ENCODE measurements at regions not wholly inside any gene's neighbourhood (a gene's known extent, or its start where the extent isn't known, plus 50 kb on each side); places are given as distances from the start of the nearest gene placed in this dataset.

DNA sequence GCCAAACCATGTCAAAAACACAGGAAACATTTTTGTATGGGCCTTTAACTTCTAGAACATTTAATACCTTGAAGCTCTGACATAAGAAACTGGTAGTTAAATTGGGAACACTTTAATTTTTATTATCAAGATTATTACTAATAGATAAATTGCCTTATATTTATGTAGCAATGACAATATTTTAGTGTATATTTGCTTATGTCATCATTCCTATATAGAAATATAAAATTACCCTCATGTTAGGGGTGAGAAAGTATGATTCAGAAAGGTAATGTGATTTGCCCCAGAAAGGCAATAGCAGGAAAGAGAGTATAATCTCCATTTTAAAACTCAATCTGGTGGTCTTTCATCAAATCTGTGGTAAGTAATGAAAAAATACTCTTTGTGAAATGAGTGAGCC is 147.4 kb downstream of the IL15 start:
- DNase-seq, result no peak

DNA sequence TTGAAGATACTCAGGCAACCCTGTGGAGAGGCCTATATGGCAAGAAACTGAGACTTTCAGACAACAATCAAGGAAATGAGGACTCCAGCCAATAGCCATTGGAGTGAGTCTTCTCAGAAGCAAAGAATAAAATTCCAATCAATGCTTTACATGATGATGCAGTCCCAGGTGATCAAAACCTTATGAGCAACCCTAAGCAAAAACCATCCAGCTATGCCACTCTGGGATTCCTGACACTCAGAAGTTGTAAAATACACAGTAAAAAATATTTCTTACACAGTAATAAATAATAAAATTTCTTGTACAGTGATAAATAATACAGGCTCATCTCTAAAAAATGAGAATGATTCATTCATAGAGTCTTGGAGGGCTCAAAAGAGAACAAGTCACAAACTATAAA is 150.6 kb downstream of the IL15 start:
- no peak for DNase-seq

DNA sequence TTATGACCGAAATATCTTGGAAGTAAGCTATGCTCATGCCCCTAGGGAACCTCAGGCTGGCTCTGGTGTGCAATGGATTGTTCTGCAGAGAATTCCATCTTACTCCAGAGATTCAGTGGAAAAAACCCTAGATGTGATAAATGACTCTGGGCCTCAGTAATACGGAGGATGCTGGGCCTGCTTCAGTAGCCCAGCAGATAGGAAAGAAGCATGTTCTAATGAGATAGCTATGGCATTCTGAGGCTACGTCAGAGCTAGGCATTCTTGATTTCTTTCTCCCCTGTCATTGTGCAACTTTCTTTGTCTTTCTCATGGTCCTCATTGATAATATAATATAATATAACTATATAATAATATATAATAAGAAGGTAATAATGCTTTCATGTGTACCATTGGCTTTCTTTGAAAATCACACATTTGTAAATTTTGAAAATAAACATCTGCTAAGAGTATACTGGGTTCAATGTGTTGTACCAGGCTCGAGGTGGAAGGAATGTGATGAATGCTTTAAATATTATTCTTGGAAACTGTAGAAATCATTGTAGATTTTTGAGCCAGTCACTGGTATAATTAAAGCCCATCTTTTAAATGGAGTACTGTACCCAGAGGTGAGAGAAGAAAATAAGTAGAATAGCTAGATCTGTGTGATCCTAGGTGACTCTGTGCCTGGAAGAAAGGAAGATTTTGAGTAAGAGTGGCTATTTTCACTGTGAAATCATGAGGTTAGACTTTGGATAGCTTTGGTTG is 152.0 kb downstream of the IL15 start:
- DNase-seq, result no peak

DNA sequence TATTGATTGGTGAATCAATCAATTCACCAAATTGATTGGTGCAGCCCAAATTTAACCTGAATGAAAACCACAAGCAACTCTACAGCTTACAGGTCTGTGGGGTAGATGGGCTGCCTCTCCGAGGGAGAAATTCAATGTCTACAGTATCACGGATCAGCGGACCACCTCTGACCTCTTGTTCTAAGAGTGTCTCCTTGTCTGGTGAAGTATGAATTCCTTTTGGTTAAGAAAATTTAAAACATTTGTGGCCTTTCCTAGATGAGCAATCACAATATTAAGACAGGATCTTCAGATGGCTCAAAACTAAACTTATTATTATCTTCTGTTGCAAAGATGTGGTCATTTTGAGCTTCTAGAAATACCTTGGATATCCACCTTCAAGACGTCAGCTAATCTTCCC is 153.3 kb downstream of the IL15 start:
- no peak for DNase-seq

DNA sequence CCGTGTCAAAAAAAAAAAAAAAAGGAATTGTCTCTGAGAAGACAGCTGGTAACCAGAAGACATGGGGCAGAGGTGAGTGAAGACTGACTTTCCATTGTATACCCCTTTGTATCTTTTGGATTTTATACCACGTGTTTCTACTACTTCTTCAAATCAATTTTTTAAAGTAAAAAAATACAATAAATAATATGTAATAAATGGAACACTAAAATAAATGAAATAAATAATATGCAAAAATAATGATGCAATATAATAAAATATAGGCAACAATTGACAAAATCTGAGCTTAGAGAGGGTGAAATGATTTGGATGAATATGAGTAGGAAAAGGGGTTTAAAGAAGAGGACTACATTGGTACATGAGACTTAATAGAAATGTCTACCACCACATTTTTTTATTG is 155.8 kb downstream of the IL15 start:
- DNase-seq, result no peak

DNA sequence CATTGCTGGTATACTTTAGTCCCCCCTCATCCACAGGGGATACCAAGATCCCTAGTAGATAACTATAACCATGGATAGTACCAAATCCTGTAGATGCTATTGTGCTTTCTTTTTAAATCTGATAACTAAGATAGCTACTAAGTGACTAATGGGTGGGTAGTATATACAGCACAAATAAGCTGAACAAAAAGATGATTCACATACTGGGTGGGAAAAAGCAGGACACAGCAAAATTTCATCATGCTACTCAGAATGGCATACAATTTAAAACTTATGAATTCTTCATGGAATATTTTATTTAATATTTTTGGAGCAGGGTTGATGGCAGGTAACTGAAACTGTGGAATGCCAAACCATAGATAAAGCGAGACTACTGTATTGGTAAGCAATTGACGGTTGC is 161.6 kb downstream of the IL15 start:
- no peak for DNase-seq

DNA sequence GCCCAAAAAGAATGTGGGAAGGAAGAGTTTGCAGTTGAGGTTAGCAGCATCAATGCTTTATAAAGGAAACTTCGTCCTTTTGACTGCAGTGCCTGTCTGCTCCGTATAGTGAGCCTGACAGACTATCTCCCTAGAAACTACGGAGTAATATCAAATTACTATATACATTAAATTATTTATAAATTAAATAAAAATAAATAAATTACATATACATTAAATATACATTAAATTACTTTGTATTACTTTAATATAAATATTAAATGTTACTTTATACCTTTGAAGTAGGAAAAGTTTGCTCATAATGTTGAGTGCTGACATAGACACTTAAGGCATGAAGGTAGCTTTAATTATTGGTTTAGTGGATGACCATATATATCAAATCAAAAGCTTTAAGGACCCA is 165.2 kb downstream of the IL15 start:
- DNase-seq, result no peak

DNA sequence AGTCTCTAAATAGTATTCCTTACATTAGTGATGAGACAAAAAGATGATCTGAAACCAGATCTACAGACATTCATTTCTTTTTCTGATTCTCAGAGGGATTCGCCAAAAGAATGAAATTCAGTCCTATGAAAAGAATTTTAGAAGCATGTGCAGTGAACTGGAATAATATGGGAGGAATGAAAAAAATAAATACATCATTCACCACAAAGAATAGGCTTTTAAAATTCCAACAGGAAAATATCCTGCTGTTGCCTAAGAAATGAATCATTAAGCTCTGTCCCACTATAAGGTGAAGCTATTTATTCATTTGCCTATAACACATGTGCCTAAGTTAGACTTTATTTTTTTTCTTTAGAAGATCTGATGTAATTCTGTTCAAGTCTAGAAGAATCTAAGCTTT is 165.9 kb downstream of the IL15 start:
- DNase-seq, result no peak

DNA sequence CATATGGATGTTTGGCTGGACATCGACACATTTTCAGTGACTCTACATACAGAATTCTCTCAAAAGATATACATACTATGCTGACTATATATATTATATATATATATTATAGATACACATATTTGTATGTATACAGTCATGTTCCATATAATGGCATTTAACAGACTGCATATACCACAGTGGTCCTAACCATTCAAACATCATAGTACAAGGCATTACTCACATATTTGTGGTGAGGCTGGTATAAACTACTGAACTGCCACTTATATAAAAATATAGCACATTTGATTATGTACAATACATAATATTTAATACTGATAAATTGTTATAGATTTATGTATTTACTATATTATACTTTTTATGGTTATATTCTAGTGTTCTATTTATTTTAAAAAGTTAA is 168.5 kb downstream of the IL15 start:
- no peak for DNase-seq

DNA sequence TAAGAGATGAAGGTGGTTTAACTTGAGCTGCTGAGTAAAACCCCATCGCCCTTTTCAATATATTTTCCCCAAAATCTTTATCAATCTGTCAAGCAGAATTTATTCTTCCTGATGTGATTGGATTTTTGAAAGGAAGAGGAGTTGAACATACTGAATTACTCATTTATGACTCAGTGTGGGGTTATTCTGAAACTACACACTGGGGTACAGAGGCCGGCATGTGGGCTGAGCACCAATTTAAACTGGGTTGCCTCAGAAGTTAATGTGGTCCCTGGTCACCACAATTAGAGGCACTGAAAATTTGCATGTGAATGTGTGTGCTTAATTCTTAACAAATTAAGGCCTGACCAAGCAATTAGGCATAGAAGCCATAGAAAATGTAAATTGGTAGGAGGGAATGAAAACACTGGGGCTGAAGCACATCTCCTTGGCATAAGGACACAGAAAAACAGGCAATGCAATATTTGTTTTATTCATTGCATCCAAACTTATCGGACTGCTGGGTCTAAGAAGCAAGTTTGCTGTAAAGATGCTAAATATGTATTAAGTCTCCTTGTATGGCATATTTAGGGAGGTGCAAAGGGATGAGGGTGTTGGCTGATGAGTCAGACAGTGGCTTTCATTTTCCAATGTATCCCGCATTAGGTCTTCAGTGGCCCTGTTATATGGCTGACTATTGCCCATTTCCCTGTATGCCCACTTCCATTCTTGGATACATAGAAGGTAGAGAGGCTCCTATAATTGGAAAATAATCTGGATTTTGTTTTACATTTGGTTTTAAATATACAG is 170.9 kb downstream of the IL15 start:
- DNase-seq, result no peak

DNA sequence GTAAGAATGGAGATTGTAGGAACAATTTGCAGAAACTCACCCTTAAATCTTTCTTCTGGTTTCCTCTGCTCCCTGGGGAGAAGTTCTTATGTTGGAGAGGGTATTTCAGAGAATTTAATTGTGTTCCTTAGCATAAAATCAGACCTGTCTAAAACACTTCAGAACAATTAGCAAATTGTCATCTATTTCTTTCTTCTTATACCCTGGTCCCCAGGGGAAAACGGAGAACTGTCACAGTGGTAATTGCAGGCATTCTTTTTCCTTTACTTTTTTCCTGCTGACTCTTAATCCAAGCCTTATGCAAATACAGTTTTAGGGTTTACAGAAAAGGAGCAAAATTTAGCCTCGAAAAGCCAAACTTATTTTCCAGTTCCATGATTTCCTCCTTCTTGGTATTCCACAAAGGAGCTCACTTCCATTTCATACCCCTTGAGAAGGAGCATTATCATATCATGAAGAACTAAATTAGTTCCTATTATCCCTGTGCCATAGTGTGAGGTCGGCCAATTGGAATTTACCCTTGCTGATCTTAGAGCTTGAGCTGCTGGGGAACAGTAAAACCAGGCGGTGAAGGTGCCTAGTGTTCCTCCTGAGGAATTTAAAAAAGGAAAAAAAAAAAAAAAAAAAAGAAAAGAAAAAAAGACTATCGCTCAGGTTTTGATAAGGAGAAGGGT is 173.8 kb downstream of the IL15 start:
- no peak for DNase-seq

DNA sequence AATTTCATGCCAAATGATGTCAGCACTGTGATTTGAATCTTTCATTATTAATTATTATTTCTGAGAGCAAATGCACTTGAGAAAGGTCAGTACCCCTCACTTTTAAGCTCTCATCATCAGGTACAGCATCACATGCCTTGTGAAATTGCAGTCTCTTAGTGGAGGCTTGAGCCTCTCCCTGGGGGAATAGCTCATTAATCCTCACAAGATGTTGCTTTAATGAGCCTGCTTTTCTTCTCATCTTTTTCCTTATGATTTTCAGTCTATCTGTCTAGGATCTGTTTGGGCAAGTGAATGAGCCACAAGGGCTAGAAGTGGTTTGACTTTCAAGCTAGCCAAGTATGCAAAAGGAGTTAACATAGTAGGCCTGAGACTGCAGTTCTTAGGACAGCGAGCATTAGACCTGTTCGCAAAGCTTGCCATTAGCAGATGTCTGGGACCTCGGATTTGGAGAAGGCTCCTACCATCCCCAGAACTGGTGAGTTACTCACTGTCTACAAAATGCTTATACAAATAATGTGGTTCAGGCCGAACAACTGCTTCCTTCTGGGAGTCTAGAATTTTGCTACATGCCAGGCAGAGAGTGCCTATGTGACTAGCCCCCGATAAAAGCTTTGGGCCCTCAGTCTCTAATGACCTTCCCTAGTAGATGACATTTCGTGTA is 174.5 kb downstream of the IL15 start:
- DNase-seq, result no peak

DNA sequence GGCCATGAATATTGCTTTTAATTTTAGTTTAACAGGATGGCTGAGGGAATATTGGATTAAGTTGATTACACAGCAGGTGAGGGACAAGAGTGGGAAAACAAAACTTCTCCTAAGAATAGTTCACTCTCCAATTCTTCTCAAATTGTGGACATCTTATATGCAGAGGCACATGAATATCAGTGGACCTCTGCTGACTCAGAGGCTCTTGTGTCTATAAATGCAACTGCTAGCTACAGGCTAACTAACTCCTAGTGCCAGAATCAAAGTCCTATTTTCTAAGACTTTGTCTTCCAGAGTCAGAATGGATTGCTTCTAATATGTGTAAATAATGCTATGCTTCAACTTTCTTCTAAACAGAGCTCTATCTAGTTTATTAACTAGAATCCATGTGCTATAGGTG is 175.8 kb downstream of the IL15 start:
- no peak for DNase-seq

DNA sequence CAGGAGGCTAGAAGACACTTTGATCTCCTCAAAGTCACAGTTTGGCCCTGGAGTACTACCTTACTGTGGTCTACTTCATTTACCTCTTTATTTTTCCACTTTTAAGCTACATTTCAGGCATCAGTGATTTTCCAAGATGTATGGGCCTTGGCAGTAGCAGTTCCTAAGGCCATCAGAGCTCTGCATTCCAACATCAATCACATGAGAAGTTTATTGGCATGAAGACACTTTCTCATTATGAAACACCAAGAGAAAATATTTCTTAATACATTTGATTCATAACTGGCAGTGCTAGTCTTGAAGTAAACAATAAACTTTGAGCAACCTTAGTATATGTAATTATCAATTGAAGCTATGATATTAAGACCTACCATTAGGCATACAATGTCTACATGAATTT is 178.1 kb downstream of the IL15 start:
- no peak for DNase-seq

DNA sequence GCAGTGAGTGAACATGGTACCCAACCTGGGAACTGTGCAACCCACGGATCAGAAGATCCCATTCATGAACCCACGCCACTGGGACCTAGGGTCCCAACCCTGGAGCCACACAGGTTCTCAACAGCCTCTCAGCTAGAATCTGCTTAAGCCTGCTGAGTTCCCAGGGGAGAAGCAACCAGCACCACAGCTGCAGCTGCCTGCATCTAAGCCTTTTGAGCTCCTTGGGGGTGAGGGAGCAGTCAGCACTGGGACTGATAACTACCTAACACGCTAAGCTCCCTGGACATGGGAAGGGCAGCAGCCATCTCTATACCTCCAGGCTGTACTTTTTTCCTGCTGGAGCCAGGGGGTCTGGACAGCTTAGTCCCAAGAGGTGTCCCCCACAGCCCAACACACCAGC is 179.3 kb downstream of the IL15 start:
- no peak for DNase-seq

DNA sequence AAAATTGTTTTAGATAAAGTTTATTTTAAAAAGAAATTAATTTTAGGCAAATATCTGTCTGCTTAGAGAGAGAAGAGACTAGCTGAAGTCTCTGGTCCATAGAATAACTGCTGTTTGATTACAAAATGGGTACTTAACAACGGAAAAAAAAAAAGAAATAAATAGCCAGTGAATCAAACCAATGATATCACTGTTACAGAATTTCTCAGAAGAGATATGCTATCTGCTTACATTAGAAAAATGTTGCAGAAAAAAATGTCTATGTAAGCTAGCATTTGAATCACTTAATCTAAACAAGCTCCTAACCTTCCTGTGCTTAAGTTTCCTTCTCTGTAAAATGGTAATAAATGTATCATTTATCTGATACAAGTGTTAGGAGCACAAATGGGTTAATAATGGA is 189.9 kb downstream of the IL15 start:
- no peak for DNase-seq

DNA sequence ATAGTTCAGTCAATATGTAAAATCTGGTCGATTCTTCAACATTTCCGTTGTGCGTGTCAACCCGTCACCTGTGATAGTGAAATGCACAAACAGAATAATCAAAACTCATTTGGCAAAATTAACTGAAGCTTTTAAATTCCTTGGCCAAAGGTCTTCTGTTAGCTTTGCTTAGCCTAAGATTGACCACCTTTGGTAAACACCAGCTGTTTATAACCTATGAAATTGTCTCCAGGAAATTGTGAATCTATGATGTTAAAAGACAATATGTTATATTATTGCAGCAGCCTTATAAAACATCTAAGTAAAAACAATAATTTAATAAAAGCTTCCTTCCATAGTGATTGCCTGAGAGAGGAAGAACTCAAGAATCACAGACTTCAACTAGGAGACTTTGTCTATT is 196.8 kb downstream of the IL15 start:
- no peak for DNase-seq

DNA sequence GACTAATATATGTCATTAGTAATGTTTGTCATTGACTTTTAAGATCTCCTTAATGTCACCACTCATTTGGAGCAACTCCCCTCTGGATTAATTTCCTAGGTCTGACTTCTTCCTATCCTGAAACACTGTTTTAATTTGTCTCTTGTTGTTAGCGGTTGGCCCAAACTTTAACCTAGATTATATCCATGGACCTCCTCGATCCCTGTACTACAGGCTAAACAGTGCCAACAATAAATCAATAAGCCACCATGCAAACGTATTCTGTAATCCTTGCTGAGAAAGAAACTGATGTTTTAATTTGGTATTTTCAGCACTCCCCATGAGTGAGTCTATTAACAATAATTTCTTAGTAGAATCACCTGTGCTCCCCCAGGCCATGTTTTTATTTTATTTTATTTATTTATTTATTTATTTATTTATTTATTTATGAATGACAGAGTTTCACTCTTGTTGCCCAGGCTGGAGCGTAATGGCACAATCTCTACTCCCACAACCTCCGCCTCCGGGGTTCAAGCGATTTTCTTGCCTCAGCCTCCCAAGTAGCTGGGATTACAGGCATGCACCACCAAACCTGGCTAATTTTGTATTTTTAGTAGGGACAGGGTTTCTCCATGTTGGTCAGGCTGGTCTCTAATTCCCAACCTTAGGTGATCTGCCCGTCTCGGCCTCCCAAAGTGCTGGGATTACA is 204.1 kb downstream of the IL15 start:
- no peak for DNase-seq

DNA sequence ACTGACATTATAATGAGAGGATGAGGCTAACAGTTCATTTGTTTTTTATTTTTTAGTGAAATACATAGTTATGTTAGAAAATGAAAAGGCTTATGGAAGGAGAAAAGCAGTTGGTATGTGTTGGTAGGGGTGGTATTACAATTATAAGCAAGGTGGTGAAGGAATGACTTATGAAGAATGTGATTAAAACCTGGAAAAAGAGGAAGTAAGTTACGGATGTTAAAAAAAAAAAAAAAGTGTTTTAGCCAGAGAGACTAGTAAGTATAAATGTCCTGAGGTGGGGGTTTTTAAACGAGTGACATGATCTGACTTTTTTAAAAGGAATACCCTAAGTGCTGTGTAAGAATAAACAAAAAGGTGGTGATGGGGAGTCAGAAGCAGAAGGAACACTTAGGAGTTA is 206.8 kb downstream of the IL15 start:
- no peak for DNase-seq

DNA sequence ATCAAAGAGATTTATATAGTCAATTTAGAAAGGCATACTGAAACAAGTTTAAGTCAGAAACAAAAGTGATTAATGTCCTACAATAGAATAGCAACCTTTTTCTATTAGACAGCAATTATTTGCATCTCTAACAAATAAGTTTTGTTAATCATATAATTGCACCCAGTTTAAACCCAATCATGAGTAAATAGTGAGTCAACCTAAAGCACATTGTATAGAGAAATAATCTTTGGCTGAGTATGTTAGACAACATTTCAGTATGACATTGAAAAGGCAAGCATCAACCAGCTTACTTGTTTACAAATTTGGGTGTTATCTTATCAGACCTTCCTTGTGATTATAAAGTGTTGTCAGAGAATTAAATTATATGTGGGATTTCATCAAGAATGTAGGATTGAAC is 209.5 kb downstream of the IL15 start:
- no peak for DNase-seq

DNA sequence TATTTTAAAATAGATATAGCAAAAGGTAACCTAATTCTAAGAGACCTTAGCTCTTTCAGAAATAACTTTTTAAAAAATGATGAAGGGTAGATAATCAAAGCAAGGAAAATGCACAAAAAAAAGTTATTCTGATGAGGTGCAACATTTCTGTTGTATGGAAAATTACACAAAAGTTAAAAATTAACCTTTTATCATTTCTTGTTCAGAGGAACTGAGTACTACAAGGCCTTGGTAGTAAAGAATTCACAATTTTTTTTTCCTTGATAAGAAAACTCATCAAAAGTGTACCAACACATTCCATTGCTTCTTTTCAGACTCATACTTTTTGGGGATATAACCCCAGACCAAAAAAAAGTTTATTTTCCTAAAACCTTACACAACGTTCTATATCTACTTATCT is 213.0 kb downstream of the IL15 start:
- DNase-seq, result no peak

DNA sequence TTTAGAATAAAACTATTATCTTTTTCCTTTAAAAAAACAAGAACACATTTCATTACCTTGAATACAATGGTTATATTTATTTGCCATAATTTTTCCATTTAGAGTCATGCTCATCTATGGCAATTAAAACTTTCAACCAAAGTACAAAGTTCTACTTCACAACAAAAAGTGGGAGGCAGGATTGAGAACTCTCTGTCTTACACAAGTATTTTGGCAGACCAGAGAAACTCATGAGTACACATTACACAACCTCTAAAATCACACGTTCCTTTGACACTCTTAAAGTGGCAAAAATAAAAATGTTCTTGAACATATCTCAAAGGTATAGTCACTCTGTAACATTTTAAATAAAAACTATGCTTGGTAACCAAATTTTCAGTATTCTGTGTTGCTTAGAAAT is 213.4 kb downstream of the IL15 start:
- DNase-seq, result no peak
